MCF 10A (cell line): ENCODE measurements at regions not wholly inside any gene's neighbourhood (a gene's known extent, or its start where the extent isn't known, plus 50 kb on each side); places are given as distances from the start of the nearest gene placed in this dataset.
A peak's percentile ranks its signal among the peaks of the same experiment; 100 is the strongest.

Experiments
- BruUV-seq: library from RNA; stranded (reverse); fragments of 400-500 nt; replicated peaks from 2 replicates; lab custom pipeline; 2021; lab: Mats Ljungman, UMichigan
- CTCF ChIA-PET: fragments of 300-600 bp; sonication (Branson Sonifier 250); formaldehyde crosslinking; extraction: SDS; loops from one replicate; lab custom pipeline; 2021; ENCODE audit warnings: antibody characterized with exemption, inconsistent platforms; lab: Yijun Ruan, JAX
- POLR2A ChIA-PET: fragments of 300-600, 350-650 bp; sonication (Branson Sonifier 250); formaldehyde crosslinking; extraction: SDS; loops from one replicate; lab custom pipeline; 2020; ENCODE audit warnings: antibody characterized with exemption, inconsistent platforms; lab: Yijun Ruan, JAX
- DNase-seq: peaks from one replicate; pipeline ENCODE4 v3.0.0-alpha.2; 2018; ENCODE audit not compliant: unreplicated experiment
- H3K27ac Mint-ChIP-seq: one replicate; pipeline ENCODE4 v1.8.0; 2022; ENCODE audit warnings: mild to moderate bottlenecking, low read depth, mixed read lengths; ENCODE audit not compliant: unreplicated experiment
- H3K27me3 Mint-ChIP-seq: one replicate; pipeline ENCODE4 v1.8.0; 2022; ENCODE audit warnings: mixed read lengths; ENCODE audit not compliant: insufficient read depth, unreplicated experiment
- H3K36me3 Mint-ChIP-seq: one replicate; pipeline ENCODE4 v1.8.0; 2022; ENCODE audit warnings: mild to moderate bottlenecking, moderate library complexity, mixed read lengths; ENCODE audit not compliant: insufficient read depth, unreplicated experiment
- H3K4me1 Mint-ChIP-seq: one replicate; pipeline ENCODE4 v1.8.0; 2022; ENCODE audit warnings: mixed read lengths; ENCODE audit not compliant: insufficient read depth, unreplicated experiment
- H3K4me3 Mint-ChIP-seq: one replicate; pipeline ENCODE4 v1.8.0; 2022; ENCODE audit warnings: mild to moderate bottlenecking, moderate library complexity, mixed read lengths; ENCODE audit not compliant: unreplicated experiment
- H3K9me3 Mint-ChIP-seq: one replicate; pipeline ENCODE4 v1.8.0; 2022; ENCODE audit warnings: mixed read lengths; ENCODE audit not compliant: unreplicated experiment
- CTCF ChIP-seq: fragments of 200-600 bp; IDR thresholded peaks from one replicate; pipeline ENCODE4 v1.8.0; 2022; ENCODE audit warnings: antibody characterized with exemption, mild to moderate bottlenecking; ENCODE audit not compliant: unreplicated experiment
- intact Hi-C: fragments of 100-400 bp; cut with micrococcal nuclease; formaldehyde crosslinking; loops from 2 replicates; pipeline ENCODE4 v1.14.1; 2022

- peaks cover 7% of the 10 kb centered on the region for H3K4me1 Mint-ChIP-seq
- CTCF ChIA-PET, result no interaction called here
- DNase-seq, result no peak
Measured at GRCh38 chr3:137061186-137061585, 103.4 kb downstream of the IL20RB start.

DNA sequence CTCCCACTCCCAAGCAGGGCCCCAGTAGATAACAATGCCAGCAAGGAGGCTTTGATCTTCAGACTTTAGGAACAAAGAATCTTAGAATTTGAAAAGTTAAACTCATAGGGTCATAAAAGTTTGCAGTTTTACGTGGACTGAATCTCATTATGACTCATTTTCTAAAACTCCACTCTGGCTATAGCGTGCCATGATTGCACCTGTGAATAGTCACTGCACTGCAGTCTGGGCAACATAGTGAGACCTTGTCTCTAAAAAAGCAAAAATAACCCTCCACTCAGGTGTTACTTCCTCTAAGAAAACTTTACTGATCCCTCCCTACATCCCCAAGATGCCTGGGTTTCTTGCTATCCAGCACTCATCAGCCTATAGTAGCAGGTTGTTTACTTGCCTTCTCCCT, 104.5 kb downstream of the IL20RB start:
- no peak for DNase-seq
- CTCF ChIA-PET, result no interaction called here
- Mint-ChIP-seq H3K27me3 (no peaks in the 10 kb centered on the region), H3K27ac (no peak overlapping the region), H3K4me3 (no peak overlapping the region), H3K36me3 (peaks cover 71% of the 10 kb centered on the region), H3K4me1 (peaks cover 7% of the 10 kb centered on the region), H3K9me3 (no peaks in the 10 kb centered on the region)
- intact Hi-C loops, result no loop called here
- no TSS peak for BruUV-seq
- no peak for TF ChIP-seq CTCF
- POLR2A ChIA-PET, result no interaction called here

More at GRCh38 chr3:137061186-137061585, 103.4 kb downstream of the IL20RB start:
- no peak overlapping the region for H3K4me3 Mint-ChIP-seq
- peaks cover 67% of the 10 kb centered on the region for H3K36me3 Mint-ChIP-seq
- no peaks in the 10 kb centered on the region for H3K9me3 Mint-ChIP-seq
- intact Hi-C loops, result no loop called here
- TF ChIP-seq CTCF, result no peak
- no peak overlapping the region for H3K27ac Mint-ChIP-seq
- H3K27me3 Mint-ChIP-seq, result no peaks in the 10 kb centered on the region
- POLR2A ChIA-PET, result no interaction called here
- BruUV-seq, result no TSS peak

DNA sequence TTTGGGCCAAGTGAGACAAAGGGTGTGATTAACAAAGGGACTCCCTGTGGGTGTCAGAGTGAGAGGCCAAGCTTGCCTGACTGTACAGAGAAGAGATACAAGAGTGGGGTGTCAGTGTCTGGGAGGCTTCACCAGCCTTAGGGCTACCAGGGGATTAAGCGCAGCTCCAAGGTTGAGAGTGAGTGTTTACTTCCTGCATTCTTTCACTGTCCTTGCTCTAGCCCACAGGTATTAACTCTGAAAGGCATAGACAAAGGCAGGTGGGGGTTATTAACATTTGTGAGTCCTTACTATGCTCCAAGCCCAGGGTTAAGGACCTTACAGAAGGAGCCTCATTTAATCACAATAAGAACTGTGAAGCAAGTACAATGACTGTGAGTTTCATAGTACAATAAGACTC, 107.6 kb downstream of the IL20RB start:
- Mint-ChIP-seq H3K27me3 (no peaks in the 10 kb centered on the region), H3K4me3 (no peak overlapping the region), H3K36me3 (peaks cover 62% of the 10 kb centered on the region), H3K9me3 (no peaks in the 10 kb centered on the region), H3K27ac (peak overlapping the region; percentile 61), H3K4me1 (peaks cover 7% of the 10 kb centered on the region)
- CTCF ChIA-PET, result interaction anchor here (0.6 kb wide), 1 partner anchor 215 kb away, joined by 3 read pairs; no protein-coding TSS in a partner anchor
- TF ChIP-seq CTCF, result no peak
- intact Hi-C loops, result no loop called here
- no peak for DNase-seq
- POLR2A ChIA-PET, result interaction anchor here (1.3 kb wide), 1 partner anchor 10 kb away, joined by 3 read pairs; no protein-coding TSS in a partner anchor
- no TSS peak for BruUV-seq

DNA sequence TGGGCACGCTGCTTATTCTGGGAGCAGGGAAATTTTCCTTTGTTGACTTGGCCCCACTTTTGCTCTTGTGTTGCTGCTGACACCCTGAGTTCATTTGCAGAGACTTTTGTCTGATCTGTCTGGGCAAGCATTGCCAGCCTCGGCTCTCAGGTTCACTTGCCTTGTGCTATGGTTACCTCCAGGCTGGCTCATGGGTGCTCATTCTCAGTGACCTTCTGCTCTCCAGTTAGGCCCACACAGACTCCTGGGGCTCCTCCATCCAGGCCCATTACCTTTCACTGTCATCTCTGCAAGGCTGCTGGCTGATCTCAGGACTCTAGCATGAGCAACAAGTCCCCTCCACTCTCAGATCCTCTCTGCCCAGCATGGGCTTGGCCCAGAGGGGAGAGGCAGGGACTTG, 108.3 kb downstream of the IL20RB start:
- Mint-ChIP-seq H3K9me3 (no peaks in the 10 kb centered on the region), H3K27me3 (no peaks in the 10 kb centered on the region), H3K4me3 (no peak overlapping the region), H3K27ac (no peak overlapping the region), H3K36me3 (peaks cover 62% of the 10 kb centered on the region), H3K4me1 (peaks cover 9% of the 10 kb centered on the region)
- ChIA-PET CTCF (no interaction called here), POLR2A (no interaction called here)
- no TSS peak for BruUV-seq
- no peak for DNase-seq
- intact Hi-C loops, result no loop called here
- TF ChIP-seq CTCF, result no peak
